Liver (tissue), 7 donors: ENCODE measurements at regions not wholly inside any gene's neighbourhood (a gene's known extent, or its start where the extent isn't known, plus 50 kb on each side); places are given as distances from the start of the nearest gene placed in this dataset.

Source experiments
- DNase-seq: peaks from one replicate; pipeline ENCODE4 v3.0.0-alpha.2; 2017; ENCODE audit warnings: low spot score
- H3K27ac ChIP-seq, 2 donors: one replicate each; pipeline ENCODE4 v1.7.0; 2013; ENCODE audit warnings: inconsistent platforms in 2 of 2, low read length in 2 of 2, control low read depth in 1 of 2, low read depth in 1 of 2, mild to moderate bottlenecking in 1 of 2
- H3K27me3 ChIP-seq, 4 donors: one replicate each; pipeline versions ENCODE4 v1.6.1 to v1.7.0; 2013; ENCODE audit warnings: low read length in 3 of 4, inconsistent platforms in 1 of 4, mild to moderate bottlenecking in 1 of 4, moderate library complexity in 1 of 4; ENCODE audit not compliant: control insufficient read depth in 4 of 4, insufficient read depth in 4 of 4
- H3K36me3 ChIP-seq, 4 donors: one replicate each; pipeline versions ENCODE4 v1.6.1 to v1.7.0; 2013; ENCODE audit warnings: low read length in 3 of 4, mild to moderate bottlenecking in 3 of 4, low read depth in 1 of 4, moderate library complexity in 1 of 4; ENCODE audit not compliant: control insufficient read depth in 4 of 4, insufficient read depth in 3 of 4
- H3K4me1 ChIP-seq, 4 donors: one replicate each; pipeline versions ENCODE4 v1.6.1 to v1.7.0; 2013; ENCODE audit warnings: low read length in 3 of 4, mild to moderate bottlenecking in 3 of 4, moderate library complexity in 1 of 4; ENCODE audit not compliant: control insufficient read depth in 4 of 4, insufficient read depth in 4 of 4
- H3K4me3 ChIP-seq, 3 donors: one replicate each; pipeline versions ENCODE4 v1.6.1 to v1.7.0; 2013; ENCODE audit warnings: low read length in 3 of 3, control low read depth in 1 of 3, low read depth in 1 of 3, mild to moderate bottlenecking in 1 of 3
- H3K9ac ChIP-seq, 2 donors: one replicate each; pipeline ENCODE4 v1.7.0; 2013; ENCODE audit warnings: low read length in 2 of 2, mild to moderate bottlenecking in 2 of 2, moderate library complexity in 2 of 2, control low read depth in 1 of 2, low read depth in 1 of 2
- H3K9me3 ChIP-seq, 4 donors: one replicate each; pipeline versions ENCODE4 v1.6.1 to v1.7.0; 2013; ENCODE audit warnings: low read length in 3 of 4; ENCODE audit not compliant: control insufficient read depth in 4 of 4
- EGR1 ChIP-seq, 2 donors: IDR thresholded peaks; 2 replicates each; pipeline ENCODE4 v1.6.1; 2016 to 2018; ENCODE audit warnings: antibody characterized with exemption in 2 of 2, low read depth in 2 of 2
- FOXA1 ChIP-seq: IDR thresholded peaks from 2 replicates; pipeline ENCODE4 v1.6.1; 2016; ENCODE audit warnings: antibody characterized with exemption
- FOXA2 ChIP-seq: IDR thresholded peaks from 2 replicates; pipeline ENCODE4 v1.6.1; 2016; ENCODE audit warnings: antibody characterized with exemption
- GABPA ChIP-seq, 2 donors: IDR thresholded peaks in 1 of 2; conservative IDR thresholded peaks in 1 of 2; 2 replicates each; pipeline ENCODE4 v1.6.1; 2016; ENCODE audit warnings: antibody characterized with exemption in 2 of 2, mild to moderate bottlenecking in 1 of 2, moderate library complexity in 1 of 2
- HNF4A ChIP-seq, 2 donors: conservative IDR thresholded peaks; 2 replicates each; pipeline ENCODE4 v1.6.1; 2016; ENCODE audit warnings: antibody characterized with exemption in 2 of 2, mild to moderate bottlenecking in 2 of 2
- JUND ChIP-seq, 2 donors: IDR thresholded peaks; 2 replicates each; pipeline ENCODE4 v1.6.1; 2016; ENCODE audit warnings: antibody characterized with exemption in 2 of 2
- MAX ChIP-seq: IDR thresholded peaks from 2 replicates; pipeline ENCODE4 v1.6.1; 2016; ENCODE audit warnings: antibody characterized with exemption
- NR2F2 ChIP-seq: IDR thresholded peaks from 2 replicates; pipeline ENCODE4 v1.6.1; 2016; ENCODE audit warnings: antibody characterized with exemption
- RAD21 ChIP-seq, 2 donors: IDR thresholded peaks; 2 replicates each; pipeline ENCODE4 v1.6.1; 2016; ENCODE audit warnings: antibody characterized with exemption in 2 of 2, mild to moderate bottlenecking in 2 of 2
- RXRA ChIP-seq, 2 donors: IDR thresholded peaks; 2 replicates each; pipeline ENCODE4 v1.6.1; 2017 to 2018; ENCODE audit warnings: antibody characterized with exemption in 2 of 2, mild to moderate bottlenecking in 1 of 2
- SP1 ChIP-seq: IDR thresholded peaks from 2 replicates; pipeline ENCODE4 v1.6.1; 2018; ENCODE audit warnings: antibody characterized with exemption, mild to moderate bottlenecking
- YY1 ChIP-seq: IDR thresholded peaks from 2 replicates; pipeline ENCODE4 v1.6.1; 2016; ENCODE audit warnings: antibody characterized with exemption, mild to moderate bottlenecking
- WGBS: extraction: QIAGEN DNeasy Blood & Tissue Kit; methylation state at CpG from one replicate; pipeline ENCODE4 v1.1.7; 2013; 5-methylcytosine and 5-hydroxymethylcytosine counted together
- TF ChIP-seq, protein P1 (sequence below): IDR thresholded peaks from 2 replicates; pipeline ENCODE4 v1.6.1; 2016; ENCODE audit warnings: antibody characterized with exemption
- TF ChIP-seq, protein P2 (sequence below): IDR thresholded peaks from 2 replicates; pipeline ENCODE4 v1.6.1; 2016; ENCODE audit warnings: antibody characterized with exemption
- TF ChIP-seq, protein P3 (sequence below): IDR thresholded peaks from 2 replicates; pipeline ENCODE4 v1.6.1; 2016; ENCODE audit warnings: antibody characterized with exemption, mild to moderate bottlenecking
- donor health status: healthy.
- donor health status: healthy.
- donor health status: healthy.
- donor health status: healthy.

DNA sequence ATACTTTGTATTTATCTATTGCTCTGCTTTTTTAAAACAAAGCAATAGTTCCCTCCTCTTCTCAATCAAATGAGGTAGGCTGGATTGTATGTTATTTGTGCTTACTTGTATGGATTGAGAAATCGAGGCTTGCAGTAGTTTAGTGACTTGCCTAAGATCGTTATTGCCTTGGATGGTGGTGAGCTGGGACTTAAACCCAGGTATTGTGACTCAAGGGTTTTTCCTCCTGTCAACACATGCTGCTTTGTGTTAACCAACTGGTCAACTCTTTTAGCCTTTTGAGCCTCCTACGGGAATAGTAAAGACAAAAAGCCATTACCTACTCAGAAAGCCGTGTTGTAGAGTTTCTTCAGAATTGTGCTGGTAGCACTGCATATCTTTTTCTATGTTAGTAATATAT, 95.2 kb upstream of the THUMPD2 start:
- Histone ChIP-seq H3K27ac (no peak overlapping the region), H3K36me3 (no peaks in the 10 kb centered on the region), H3K9me3 (no peaks in the 10 kb centered on the region), H3K4me3 (no peak overlapping the region), H3K27me3 (no peaks in the 10 kb centered on the region), H3K9ac (no peak overlapping the region), H3K4me1 (no peaks in the 10 kb centered on the region)
- TF ChIP-seq MAX (no peak), JUND (IDR thresholded peaks at IDR 0.05) (no peak), EGR1 (IDR thresholded peaks at IDR 0.05; ENCODE audit: low read depth in 2 of 2) (no peak), FOXA1 (no peak)
- 84% methylated on average over 4 of the region's 4 CpGs for WGBS
- no peak for DNase-seq

GRCh38 chr2:39873586-39873985, 94.5 kb upstream of the THUMPD2 start:
- H3K9me3 ChIP-seq: no peaks in the 10 kb centered on the region
- H3K9ac ChIP-seq: no peak overlapping the region
- H3K4me3 ChIP-seq: no peak overlapping the region
- TF ChIP-seq SP1 (no peak), FOXA2 (no peak), EGR1 (IDR thresholded peaks at IDR 0.05; ENCODE audit: low read depth in 2 of 2) (no peak), NR2F2 (no peak)
- 86% methylated on average over 3 of the region's 3 CpGs for WGBS
- no peak for DNase-seq
- no peak overlapping the region for H3K27ac ChIP-seq
- H3K27me3 ChIP-seq: no peaks in the 10 kb centered on the region
- H3K36me3 ChIP-seq: no peaks in the 10 kb centered on the region
- no peaks in the 10 kb centered on the region for H3K4me1 ChIP-seq

DNA sequence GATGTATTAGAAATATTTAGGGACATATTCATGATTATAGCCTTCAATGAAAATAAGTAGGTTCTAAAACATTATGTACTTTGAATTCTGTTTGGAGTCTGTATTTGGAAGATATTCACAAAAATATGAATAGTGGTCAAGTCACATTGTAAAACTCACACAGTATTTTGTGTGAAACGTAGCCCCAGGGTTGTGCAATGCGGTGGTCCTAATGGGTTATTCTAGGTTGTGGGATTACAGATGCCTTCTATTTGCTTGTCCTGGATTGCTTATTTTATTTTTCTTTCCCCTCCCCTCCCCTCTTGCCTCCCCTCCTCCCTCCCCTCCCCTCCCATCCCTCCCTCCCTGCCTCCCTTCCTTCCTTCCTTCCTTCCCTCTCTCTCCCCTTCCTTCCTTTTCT, 93.7 kb upstream of the THUMPD2 start:
- no peaks in the 10 kb centered on the region for H3K4me1 ChIP-seq
- H3K4me3 ChIP-seq: no peak overlapping the region
- TF ChIP-seq SP1 (no peak), HNF4A (conservative IDR thresholded peaks at IDR 0.05) (no peak), GABPA (IDR thresholded peaks at IDR 0.05 in 1 of 2, conservative IDR thresholded peaks at IDR 0.05 in 1 of 2) (no peak), EGR1 (IDR thresholded peaks at IDR 0.05; ENCODE audit: low read depth in 2 of 2) (no peak), YY1 (no peak), FOXA1 (no peak), RXRA (IDR thresholded peaks at IDR 0.05) (no peak), JUND (IDR thresholded peaks at IDR 0.05) (no peak), FOXA2 (no peak), RAD21 (IDR thresholded peaks at IDR 0.05) (no peak), MAX (no peak)
- TF ChIP-seq, protein P1, sequence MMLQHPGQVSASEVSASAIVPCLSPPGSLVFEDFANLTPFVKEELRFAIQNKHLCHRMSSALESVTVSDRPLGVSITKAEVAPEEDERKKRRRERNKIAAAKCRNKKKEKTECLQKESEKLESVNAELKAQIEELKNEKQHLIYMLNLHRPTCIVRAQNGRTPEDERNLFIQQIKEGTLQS: no peak
- TF ChIP-seq, protein P2, sequence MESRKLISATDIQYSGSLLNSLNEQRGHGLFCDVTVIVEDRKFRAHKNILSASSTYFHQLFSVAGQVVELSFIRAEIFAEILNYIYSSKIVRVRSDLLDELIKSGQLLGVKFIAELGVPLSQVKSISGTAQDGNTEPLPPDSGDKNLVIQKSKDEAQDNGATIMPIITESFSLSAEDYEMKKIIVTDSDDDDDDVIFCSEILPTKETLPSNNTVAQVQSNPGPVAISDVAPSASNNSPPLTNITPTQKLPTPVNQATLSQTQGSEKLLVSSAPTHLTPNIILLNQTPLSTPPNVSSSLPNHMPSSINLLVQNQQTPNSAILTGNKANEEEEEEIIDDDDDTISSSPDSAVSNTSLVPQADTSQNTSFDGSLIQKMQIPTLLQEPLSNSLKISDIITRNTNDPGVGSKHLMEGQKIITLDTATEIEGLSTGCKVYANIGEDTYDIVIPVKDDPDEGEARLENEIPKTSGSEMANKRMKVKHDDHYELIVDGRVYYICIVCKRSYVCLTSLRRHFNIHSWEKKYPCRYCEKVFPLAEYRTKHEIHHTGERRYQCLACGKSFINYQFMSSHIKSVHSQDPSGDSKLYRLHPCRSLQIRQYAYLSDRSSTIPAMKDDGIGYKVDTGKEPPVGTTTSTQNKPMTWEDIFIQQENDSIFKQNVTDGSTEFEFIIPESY: no peak
- TF ChIP-seq, protein P3, sequence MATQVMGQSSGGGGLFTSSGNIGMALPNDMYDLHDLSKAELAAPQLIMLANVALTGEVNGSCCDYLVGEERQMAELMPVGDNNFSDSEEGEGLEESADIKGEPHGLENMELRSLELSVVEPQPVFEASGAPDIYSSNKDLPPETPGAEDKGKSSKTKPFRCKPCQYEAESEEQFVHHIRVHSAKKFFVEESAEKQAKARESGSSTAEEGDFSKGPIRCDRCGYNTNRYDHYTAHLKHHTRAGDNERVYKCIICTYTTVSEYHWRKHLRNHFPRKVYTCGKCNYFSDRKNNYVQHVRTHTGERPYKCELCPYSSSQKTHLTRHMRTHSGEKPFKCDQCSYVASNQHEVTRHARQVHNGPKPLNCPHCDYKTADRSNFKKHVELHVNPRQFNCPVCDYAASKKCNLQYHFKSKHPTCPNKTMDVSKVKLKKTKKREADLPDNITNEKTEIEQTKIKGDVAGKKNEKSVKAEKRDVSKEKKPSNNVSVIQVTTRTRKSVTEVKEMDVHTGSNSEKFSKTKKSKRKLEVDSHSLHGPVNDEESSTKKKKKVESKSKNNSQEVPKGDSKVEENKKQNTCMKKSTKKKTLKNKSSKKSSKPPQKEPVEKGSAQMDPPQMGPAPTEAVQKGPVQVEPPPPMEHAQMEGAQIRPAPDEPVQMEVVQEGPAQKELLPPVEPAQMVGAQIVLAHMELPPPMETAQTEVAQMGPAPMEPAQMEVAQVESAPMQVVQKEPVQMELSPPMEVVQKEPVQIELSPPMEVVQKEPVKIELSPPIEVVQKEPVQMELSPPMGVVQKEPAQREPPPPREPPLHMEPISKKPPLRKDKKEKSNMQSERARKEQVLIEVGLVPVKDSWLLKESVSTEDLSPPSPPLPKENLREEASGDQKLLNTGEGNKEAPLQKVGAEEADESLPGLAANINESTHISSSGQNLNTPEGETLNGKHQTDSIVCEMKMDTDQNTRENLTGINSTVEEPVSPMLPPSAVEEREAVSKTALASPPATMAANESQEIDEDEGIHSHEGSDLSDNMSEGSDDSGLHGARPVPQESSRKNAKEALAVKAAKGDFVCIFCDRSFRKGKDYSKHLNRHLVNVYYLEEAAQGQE: no peak
- H3K36me3 ChIP-seq: no peaks in the 10 kb centered on the region
- H3K27me3 ChIP-seq: no peaks in the 10 kb centered on the region
- no peak overlapping the region for H3K9ac ChIP-seq
- H3K9me3 ChIP-seq: no peaks in the 10 kb centered on the region
- no peak for DNase-seq
- no peak overlapping the region for H3K27ac ChIP-seq
- 93% methylated on average over 2 of the region's 2 CpGs for WGBS
